Hepatocyte (in vitro differentiated cells): ENCODE measurements at regions not wholly inside any gene's neighbourhood (a gene's known extent, or its start where the extent isn't known, plus 50 kb on each side); places are given as distances from the start of the nearest gene placed in this dataset.

Experiments
- EZH2 ChIP-seq: fragments of 200-600 bp; sonication (generic); IDR thresholded peaks from 2 replicates; pipeline ENCODE4 v1.6.1; 2016; ENCODE audit warnings: antibody characterized with exemption, mild to moderate bottlenecking, borderline replicate concordance
- TF ChIP-seq, protein P1 (sequence below): fragments of 200-600 bp; sonication (generic); IDR thresholded peaks from 2 replicates; pipeline ENCODE4 v1.5.1; 2016; ENCODE audit warnings: antibody characterized with exemption, mild to moderate bottlenecking; ENCODE audit not compliant: poor library complexity

- TF ChIP-seq, protein P1, sequence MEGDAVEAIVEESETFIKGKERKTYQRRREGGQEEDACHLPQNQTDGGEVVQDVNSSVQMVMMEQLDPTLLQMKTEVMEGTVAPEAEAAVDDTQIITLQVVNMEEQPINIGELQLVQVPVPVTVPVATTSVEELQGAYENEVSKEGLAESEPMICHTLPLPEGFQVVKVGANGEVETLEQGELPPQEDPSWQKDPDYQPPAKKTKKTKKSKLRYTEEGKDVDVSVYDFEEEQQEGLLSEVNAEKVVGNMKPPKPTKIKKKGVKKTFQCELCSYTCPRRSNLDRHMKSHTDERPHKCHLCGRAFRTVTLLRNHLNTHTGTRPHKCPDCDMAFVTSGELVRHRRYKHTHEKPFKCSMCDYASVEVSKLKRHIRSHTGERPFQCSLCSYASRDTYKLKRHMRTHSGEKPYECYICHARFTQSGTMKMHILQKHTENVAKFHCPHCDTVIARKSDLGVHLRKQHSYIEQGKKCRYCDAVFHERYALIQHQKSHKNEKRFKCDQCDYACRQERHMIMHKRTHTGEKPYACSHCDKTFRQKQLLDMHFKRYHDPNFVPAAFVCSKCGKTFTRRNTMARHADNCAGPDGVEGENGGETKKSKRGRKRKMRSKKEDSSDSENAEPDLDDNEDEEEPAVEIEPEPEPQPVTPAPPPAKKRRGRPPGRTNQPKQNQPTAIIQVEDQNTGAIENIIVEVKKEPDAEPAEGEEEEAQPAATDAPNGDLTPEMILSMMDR, result no peak
- no peak for TF ChIP-seq EZH2
Observed at GRCh38 chr12:70077441-70077840, 165.8 kb upstream of the CNOT2 start.
